Upper lobe of left lung (tissue), 6 donors: ENCODE measurements at regions not wholly inside any gene's neighbourhood (a gene's known extent, or its start where the extent isn't known, plus 50 kb on each side); places are given as distances from the start of the nearest gene placed in this dataset.
A peak's percentile ranks its signal among the peaks of the same experiment; 100 is the strongest.
"Not testable (repeated sequence)": the region's sequence is repeated elsewhere in the genome, so short reads cannot be mapped to it uniquely, and the experiment has no call there.

ENCODE experiments used
- ATAC-seq, 2 donors: fragments of 200-7000 bp; cut with Tn5 transposase; one replicate each; pipeline ENCODE4 v1.9.1; 2022; ENCODE audit warnings: mild to moderate bottlenecking in 2 of 2, moderate library complexity in 2 of 2; ENCODE audit not compliant: low FRiP score in 2 of 2
- DNase-seq, 2 donors: peaks; one replicate each; pipeline ENCODE4 v3.0.0-alpha.2; 2019 to 2020
- H3K27ac ChIP-seq, 4 donors: fragments of 200-600 bp; sonication (generic); one replicate each; pipeline ENCODE4 v1.5.1; 2016 to 2019
- H3K27me3 ChIP-seq, 4 donors: fragments of 200-600 bp; sonication (generic); one replicate each; pipeline ENCODE4 v1.5.1; 2017 to 2019
- H3K36me3 ChIP-seq, 4 donors: fragments of 200-600 bp; sonication (generic); one replicate each; pipeline ENCODE4 v1.5.1; 2016 to 2019
- H3K4me1 ChIP-seq, 4 donors: fragments of 200-600 bp; sonication (generic); one replicate each; pipeline ENCODE4 v1.5.1; 2018 to 2019
- H3K4me3 ChIP-seq, 4 donors: fragments of 200-600 bp; sonication (generic); one replicate each; pipeline ENCODE4 v1.5.1; 2017 to 2019; ENCODE audit warnings: mild to moderate bottlenecking in 2 of 4, moderate library complexity in 1 of 4
- H3K9me3 ChIP-seq, 4 donors: fragments of 200-600 bp; sonication (generic); one replicate each; pipeline ENCODE4 v1.5.1; 2018 to 2019
- EP300 ChIP-seq, 4 donors: sonication (generic); formaldehyde crosslinking; IDR thresholded peaks; one replicate each; pipeline ENCODE4 v1.5.1; 2017; ENCODE audit warnings: antibody characterized with exemption in 4 of 4, control low read depth in 2 of 4
- POLR2A ChIP-seq, 4 donors: fragments of 450-650 bp; IDR thresholded peaks; one replicate each; pipeline ENCODE4 v1.5.1; 2016 to 2017; ENCODE audit warnings: antibody characterized with exemption in 4 of 4, mild to moderate bottlenecking in 2 of 4
- POLR2AphosphoS5 ChIP-seq, 2 donors: sonication (generic); formaldehyde crosslinking; IDR thresholded peaks; one replicate each; pipeline ENCODE4 v1.5.1; 2017; ENCODE audit warnings: antibody characterized with exemption in 2 of 2
- WGBS, 2 donors: methylation state at CpG; one replicate each; pipeline ENCODE4 v1.1.5; 2017 to 2018; 5-methylcytosine and 5-hydroxymethylcytosine counted together
- TF ChIP-seq, protein P1 (sequence below), 6 experiments: fragments of 450-650 bp in 4 of 6; fragments of 200-600 bp in 2 of 6; sonication (generic) in 2 of 6; IDR thresholded peaks; one replicate each; pipeline ENCODE4 v1.5.1; 2016 to 2019; ENCODE audit warnings: antibody characterized with exemption in 6 of 6
- donor health status: DM: no; HTN: no; CAD: no; lungs with moderate emphysema.
- donor health status: DM: no; HTN: yes; CAD: no; lungs with severe emphysema.

- ATAC-seq (no peak), DNase-seq (no peak)
- TF ChIP-seq POLR2AphosphoS5 (IDR thresholded peaks at IDR 0.05): no peak
- H3K4me3 ChIP-seq: no peak overlapping the region
- H3K36me3 ChIP-seq: no peaks in the 10 kb centered on the region
- no peaks in the 10 kb centered on the region for H3K4me1 ChIP-seq
- H3K27ac ChIP-seq: no peak overlapping the region
- no peaks in the 10 kb centered on the region for H3K9me3 ChIP-seq
- no peaks in the 10 kb centered on the region for H3K27me3 ChIP-seq
- WGBS, 2 donors: 58 to 61% methylated on average over 5 of the region's 5 CpGs
Measured at GRCh38 chr7:94314413-94315410, 80.0 kb upstream of the COL1A2 start.

- not testable (repeated sequence) for DNase-seq, H3K4me1 ChIP-seq, ATAC-seq, H3K27ac ChIP-seq, H3K27me3 ChIP-seq, H3K4me3 ChIP-seq, H3K36me3 ChIP-seq
- WGBS, 2 donors: 92 to 95% methylated on average over 1 of the region's 1 CpG
- peaks cover 0 to 11% (median 5%) of the 10 kb centered on the region in 4 donors for H3K9me3 ChIP-seq
Measured at GRCh38 chr7:94321138-94321537, 73.6 kb upstream of the COL1A2 start.

- Histone ChIP-seq H3K4me1 (no peaks in the 10 kb centered on the region), H3K36me3 (no peaks in the 10 kb centered on the region), H3K27ac (no peak overlapping the region), H3K9me3 (peaks cover 0 to 11% (median 5%) of the 10 kb centered on the region in 4 donors), H3K4me3 (no peak overlapping the region), H3K27me3 (no peaks in the 10 kb centered on the region)
- WGBS, 2 donors: 64 to 66% methylated on average over 4 of the region's 4 CpGs
- TF ChIP-seq POLR2A (IDR thresholded peaks at IDR 0.05): no peak
- TF ChIP-seq, protein P1, sequence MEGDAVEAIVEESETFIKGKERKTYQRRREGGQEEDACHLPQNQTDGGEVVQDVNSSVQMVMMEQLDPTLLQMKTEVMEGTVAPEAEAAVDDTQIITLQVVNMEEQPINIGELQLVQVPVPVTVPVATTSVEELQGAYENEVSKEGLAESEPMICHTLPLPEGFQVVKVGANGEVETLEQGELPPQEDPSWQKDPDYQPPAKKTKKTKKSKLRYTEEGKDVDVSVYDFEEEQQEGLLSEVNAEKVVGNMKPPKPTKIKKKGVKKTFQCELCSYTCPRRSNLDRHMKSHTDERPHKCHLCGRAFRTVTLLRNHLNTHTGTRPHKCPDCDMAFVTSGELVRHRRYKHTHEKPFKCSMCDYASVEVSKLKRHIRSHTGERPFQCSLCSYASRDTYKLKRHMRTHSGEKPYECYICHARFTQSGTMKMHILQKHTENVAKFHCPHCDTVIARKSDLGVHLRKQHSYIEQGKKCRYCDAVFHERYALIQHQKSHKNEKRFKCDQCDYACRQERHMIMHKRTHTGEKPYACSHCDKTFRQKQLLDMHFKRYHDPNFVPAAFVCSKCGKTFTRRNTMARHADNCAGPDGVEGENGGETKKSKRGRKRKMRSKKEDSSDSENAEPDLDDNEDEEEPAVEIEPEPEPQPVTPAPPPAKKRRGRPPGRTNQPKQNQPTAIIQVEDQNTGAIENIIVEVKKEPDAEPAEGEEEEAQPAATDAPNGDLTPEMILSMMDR (IDR thresholded peaks at IDR 0.05): no peak
- no peak for TF ChIP-seq EP300 (IDR thresholded peaks at IDR 0.05)
- TF ChIP-seq POLR2AphosphoS5 (IDR thresholded peaks at IDR 0.05): no peak
- DNase-seq (no peak), ATAC-seq (peak in 1 of 2 donors; percentile 58)
Measured at GRCh38 chr7:94323844-94324243, 70.9 kb upstream of the COL1A2 start.

GRCh38 chr7:94324380-94325121 lies 70.1 kb upstream of the COL1A2 start:
- Histone ChIP-seq H3K9me3 (peaks cover 0 to 11% (median 5%) of the 10 kb centered on the region in 4 donors), H3K4me1 (no peaks in the 10 kb centered on the region), H3K27ac (no peak overlapping the region), H3K4me3 (no peak overlapping the region), H3K36me3 (no peaks in the 10 kb centered on the region), H3K27me3 (no peaks in the 10 kb centered on the region)
- 67 to 88% methylated on average over 2 of the region's 2 CpGs for WGBS, 2 donors
- TF ChIP-seq POLR2A (IDR thresholded peaks at IDR 0.05): no peak
- TF ChIP-seq POLR2AphosphoS5 (IDR thresholded peaks at IDR 0.05): no peak
- no peak for TF ChIP-seq EP300 (IDR thresholded peaks at IDR 0.05)
- TF ChIP-seq, protein P1 (IDR thresholded peaks at IDR 0.05): no peak
- DNase-seq: no peak
- ATAC-seq: peak in 1 of 2 donors; percentile 71

DNA sequence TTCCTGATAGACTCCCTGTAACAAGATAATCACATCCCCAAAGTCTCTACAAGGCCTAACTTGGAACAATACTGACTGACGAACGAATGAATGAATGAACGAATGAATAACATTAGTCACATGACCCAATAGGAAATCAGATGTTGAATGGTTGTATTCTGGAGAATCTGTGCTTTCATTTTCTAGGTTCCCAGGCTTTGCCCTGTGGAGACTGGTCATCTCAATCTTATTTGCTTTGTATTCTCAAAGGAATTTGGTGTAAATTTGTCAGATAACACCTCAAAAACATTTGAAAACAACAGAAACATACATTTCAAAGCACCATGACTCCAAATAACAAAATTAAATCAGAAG lies 69.6 kb upstream of the COL1A2 start:
- TF ChIP-seq POLR2AphosphoS5 (IDR thresholded peaks at IDR 0.05): no peak
- TF ChIP-seq EP300 (IDR thresholded peaks at IDR 0.05): no peak
- no peak for TF ChIP-seq POLR2A (IDR thresholded peaks at IDR 0.05)
- TF ChIP-seq, protein P1 (IDR thresholded peaks at IDR 0.05): no peak
- DNase-seq: no peak
- no peaks in the 10 kb centered on the region for H3K36me3 ChIP-seq
- no peak overlapping the region for H3K27ac ChIP-seq
- H3K4me3 ChIP-seq: no peak overlapping the region
- H3K27me3 ChIP-seq: no peaks in the 10 kb centered on the region
- H3K9me3 ChIP-seq: peaks cover 0 to 11% (median 5%) of the 10 kb centered on the region in 4 donors
- 80 to 91% methylated on average over 3 of the region's 3 CpGs for WGBS, 2 donors
- H3K4me1 ChIP-seq: no peaks in the 10 kb centered on the region
- ATAC-seq: no peak
